LNCAP (cell line): ENCODE measurements at regions not wholly inside any gene's neighbourhood (a gene's known extent, or its start where the extent isn't known, plus 50 kb on each side); places are given as distances from the start of the nearest gene placed in this dataset.

Experiments used
- TF ChIP-seq, protein P1 (sequence below): fragments of 450-650 bp; IDR thresholded peaks from 2 replicates; pipeline ENCODE4 v1.5.1; 2017; ENCODE audit warnings: mild to moderate bottlenecking

DNA sequence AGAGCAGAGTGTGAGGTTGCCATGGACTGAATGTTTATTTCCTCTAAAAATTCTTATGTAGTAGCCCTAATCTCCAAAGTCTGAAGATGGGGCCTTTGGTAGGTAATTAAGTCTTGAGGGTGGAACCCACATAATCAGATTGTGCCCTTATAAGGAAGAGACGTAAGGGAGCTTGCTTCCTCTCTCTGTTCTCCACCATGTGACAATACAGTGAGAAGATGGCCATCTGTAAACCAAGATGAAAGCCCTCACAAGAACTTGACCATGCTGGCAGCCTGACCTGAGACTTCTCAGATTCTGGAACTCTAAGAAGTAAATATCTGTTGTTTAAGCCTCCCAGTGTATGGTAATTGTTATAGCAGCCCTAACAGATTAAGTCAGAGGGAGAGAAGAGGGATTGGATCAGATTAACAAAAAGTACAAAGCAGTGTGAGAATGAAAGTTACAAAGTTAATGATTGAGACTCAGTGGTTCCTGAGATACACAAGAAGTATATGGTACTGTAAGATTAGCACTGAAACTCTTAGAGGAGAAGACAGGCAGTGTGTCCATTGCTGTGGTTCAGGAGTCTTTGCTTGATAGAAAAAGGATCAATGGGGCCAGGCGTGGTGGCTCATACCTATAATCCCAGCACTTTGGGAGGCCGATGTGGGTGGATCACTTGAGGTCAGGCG lies 82.5 kb upstream of the GC start:
- TF ChIP-seq, protein P1, sequence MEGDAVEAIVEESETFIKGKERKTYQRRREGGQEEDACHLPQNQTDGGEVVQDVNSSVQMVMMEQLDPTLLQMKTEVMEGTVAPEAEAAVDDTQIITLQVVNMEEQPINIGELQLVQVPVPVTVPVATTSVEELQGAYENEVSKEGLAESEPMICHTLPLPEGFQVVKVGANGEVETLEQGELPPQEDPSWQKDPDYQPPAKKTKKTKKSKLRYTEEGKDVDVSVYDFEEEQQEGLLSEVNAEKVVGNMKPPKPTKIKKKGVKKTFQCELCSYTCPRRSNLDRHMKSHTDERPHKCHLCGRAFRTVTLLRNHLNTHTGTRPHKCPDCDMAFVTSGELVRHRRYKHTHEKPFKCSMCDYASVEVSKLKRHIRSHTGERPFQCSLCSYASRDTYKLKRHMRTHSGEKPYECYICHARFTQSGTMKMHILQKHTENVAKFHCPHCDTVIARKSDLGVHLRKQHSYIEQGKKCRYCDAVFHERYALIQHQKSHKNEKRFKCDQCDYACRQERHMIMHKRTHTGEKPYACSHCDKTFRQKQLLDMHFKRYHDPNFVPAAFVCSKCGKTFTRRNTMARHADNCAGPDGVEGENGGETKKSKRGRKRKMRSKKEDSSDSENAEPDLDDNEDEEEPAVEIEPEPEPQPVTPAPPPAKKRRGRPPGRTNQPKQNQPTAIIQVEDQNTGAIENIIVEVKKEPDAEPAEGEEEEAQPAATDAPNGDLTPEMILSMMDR = no peak

GRCh38 chr4:71867598-71867997 lies 83.7 kb upstream of the GC start:
- TF ChIP-seq, protein P1 = no peak

GRCh38 chr4:71870456-71870855 lies 86.6 kb upstream of the GC start:
- TF ChIP-seq, protein P1 = no peak

DNA sequence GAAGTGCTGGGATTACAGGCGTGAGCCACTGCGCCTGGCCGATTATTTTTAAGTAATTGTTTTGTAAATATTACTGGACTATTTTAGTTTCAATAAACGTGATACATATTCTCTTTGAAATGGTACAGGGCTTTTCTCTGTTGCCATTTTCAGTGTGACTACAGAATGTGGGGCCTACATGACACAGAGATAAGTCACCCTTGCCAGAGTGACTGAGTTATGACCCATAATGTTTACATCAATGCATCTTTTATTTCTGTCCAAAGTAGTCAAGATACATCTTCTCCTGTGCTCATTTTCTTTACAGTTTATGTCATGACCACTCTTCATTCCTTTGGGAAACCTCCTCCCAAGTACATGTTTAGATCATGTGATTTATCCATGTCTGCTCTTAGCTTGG lies 88.3 kb upstream of the GC start:
- TF ChIP-seq, protein P1 = no peak

GRCh38 chr4:71872767-71873415 lies 89.0 kb upstream of the GC start:
- TF ChIP-seq, protein P1 = no peak

DNA sequence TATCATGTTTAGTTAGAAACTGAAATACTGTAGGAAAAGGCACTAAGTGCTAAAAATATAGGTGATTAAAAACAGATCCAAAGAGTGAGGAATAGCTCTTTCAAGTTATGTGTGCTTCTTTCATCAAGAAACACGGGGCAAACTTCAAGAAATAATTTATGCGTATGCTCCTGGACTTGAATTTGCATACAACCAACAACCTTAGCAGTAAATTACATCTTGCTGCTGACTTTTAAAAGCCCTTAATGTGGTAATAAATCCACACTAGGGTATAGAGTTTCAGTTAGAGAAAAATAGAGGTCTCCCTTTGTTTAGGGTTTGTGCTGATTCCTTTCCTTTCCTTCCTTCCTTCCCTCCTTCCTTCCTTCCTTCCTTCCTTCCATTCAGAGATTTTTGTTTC lies 94.5 kb upstream of the GC start:
- TF ChIP-seq, protein P1 = no peak

DNA sequence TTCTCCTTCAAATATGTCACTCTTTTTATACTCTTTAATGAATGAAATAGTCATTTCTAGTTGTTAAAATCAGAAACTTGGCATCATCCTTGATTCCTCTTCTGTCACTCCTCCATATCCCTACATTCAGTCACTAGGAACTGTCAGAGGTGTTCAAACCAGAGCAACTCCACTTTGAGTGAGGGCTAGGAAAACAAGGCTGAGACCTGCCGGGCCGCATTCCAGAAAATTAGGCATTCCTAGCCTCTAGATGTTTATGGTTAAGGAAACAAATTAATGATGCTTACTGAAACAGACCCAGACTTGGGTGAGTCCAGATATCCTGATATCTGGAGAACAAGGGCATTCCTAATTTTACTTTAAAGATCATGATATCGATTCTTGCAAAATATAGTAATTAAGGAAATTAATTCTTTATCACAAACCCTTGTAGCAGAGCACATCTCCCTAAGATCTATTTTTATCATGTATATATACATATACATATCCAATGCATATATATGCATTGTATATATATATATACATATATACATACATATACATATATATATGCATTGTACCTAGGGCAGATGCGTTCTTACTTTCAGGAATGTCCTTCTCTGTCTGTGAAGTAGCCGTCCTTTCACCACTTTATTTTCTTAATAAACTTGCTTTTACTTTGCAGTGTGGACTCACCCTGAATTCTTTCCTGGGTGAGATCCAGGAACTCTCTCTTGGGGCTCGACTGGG lies 98.4 kb upstream of the GC start:
- TF ChIP-seq, protein P1 = no peak
